Endothelial cell of umbilical vein (primary cell): ENCODE measurements at regions not wholly inside any gene's neighbourhood (a gene's known extent, or its start where the extent isn't known, plus 50 kb on each side); places are given as distances from the start of the nearest gene placed in this dataset.

Experiments used
- FOS ChIP-seq: IDR thresholded peaks from 2 replicates; pipeline ENCODE4 v1.6.1; 2011; ENCODE audit warnings: mild to moderate bottlenecking, low read length, moderate library complexity, borderline replicate concordance; ENCODE audit not compliant: insufficient read depth
- GATA2 ChIP-seq: IDR thresholded peaks from 2 replicates; pipeline ENCODE4 v1.7.0; 2011; ENCODE audit warnings: low read depth, mild to moderate bottlenecking, moderate library complexity, mixed read lengths, low read length; ENCODE audit not compliant: insufficient read length, insufficient read depth
- JUN ChIP-seq: IDR thresholded peaks from 2 replicates; pipeline ENCODE4 v1.6.1; 2011; ENCODE audit warnings: borderline replicate concordance, low read depth; ENCODE audit not compliant: insufficient read length, insufficient read depth
- POLR2A ChIP-seq: IDR thresholded peaks from 2 replicates; pipeline ENCODE4 v1.6.1; 2012; ENCODE audit warnings: low read depth, mild to moderate bottlenecking, control low read depth, low read length
- TF ChIP-seq, protein P1 (sequence below), 2 donors: IDR thresholded peaks; 1 replicate in 1 of 2; 2 replicates in 1 of 2; pipeline ENCODE4 v1.5.1; 2011; ENCODE audit warnings: low read length in 2 of 2, mild to moderate bottlenecking in 2 of 2, moderate library complexity in 2 of 2, control low read depth in 1 of 2, inconsistent platforms in 1 of 2, low read depth in 1 of 2; ENCODE audit not compliant: insufficient read depth in 1 of 2; ENCODE audit errors: extremely low read depth in 1 of 2
- TF ChIP-seq, protein P2 (sequence below): IDR thresholded peaks from 2 replicates; pipeline ENCODE4 v1.6.1; 2011; ENCODE audit not compliant: insufficient read depth, insufficient read length

DNA sequence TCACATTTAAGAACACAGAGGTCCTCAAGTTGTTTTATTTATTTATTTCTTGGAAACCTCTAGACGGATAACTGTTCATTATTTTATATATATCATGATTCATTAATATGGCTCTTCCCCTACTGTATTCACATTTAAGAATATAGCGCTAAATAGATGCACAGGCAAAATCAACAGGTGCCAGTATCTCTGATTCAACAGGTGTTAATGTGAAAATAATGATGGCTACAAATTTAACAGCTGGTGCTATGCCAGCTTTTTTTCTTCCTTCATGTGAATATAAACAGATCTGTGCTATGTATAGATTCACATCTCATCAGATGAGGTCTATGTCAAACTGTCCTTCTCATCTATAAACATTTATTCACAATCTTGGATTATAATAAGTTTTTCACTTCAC is 218.5 kb upstream of the NR2F2 start:
- TF ChIP-seq GATA2 (no peak), JUN (no peak), POLR2A (no peak), FOS (no peak)
- TF ChIP-seq, protein P1, sequence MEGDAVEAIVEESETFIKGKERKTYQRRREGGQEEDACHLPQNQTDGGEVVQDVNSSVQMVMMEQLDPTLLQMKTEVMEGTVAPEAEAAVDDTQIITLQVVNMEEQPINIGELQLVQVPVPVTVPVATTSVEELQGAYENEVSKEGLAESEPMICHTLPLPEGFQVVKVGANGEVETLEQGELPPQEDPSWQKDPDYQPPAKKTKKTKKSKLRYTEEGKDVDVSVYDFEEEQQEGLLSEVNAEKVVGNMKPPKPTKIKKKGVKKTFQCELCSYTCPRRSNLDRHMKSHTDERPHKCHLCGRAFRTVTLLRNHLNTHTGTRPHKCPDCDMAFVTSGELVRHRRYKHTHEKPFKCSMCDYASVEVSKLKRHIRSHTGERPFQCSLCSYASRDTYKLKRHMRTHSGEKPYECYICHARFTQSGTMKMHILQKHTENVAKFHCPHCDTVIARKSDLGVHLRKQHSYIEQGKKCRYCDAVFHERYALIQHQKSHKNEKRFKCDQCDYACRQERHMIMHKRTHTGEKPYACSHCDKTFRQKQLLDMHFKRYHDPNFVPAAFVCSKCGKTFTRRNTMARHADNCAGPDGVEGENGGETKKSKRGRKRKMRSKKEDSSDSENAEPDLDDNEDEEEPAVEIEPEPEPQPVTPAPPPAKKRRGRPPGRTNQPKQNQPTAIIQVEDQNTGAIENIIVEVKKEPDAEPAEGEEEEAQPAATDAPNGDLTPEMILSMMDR (IDR thresholded peaks at IDR 0.05; ENCODE audit: extremely low read depth in 1 of 2, insufficient read depth in 1 of 2, low read depth in 1 of 2, low read length in 2 of 2) = no peak
- TF ChIP-seq, protein P2, sequence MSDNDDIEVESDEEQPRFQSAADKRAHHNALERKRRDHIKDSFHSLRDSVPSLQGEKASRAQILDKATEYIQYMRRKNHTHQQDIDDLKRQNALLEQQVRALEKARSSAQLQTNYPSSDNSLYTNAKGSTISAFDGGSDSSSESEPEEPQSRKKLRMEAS = no peak
